COLO668 (cell line): ENCODE measurements at regions not wholly inside any gene's neighbourhood (a gene's known extent, or its start where the extent isn't known, plus 50 kb on each side); places are given as distances from the start of the nearest gene placed in this dataset.

Experiments used
- DNase-seq: peaks from one replicate; lab custom pipeline; 2025; ENCODE audit not compliant: unreplicated experiment; lab: John Stamatoyannopoulos, UW

- DNase-seq = no peak
Measured at GRCh38 chr1:22371408-22371807, 80.2 kb upstream of the ZBTB40 start.

- no peak for DNase-seq
Measured at GRCh38 chr1:22373252-22373651, 78.4 kb upstream of the ZBTB40 start.

GRCh38 chr1:22374001-22374400 lies 77.7 kb upstream of the ZBTB40 start:
- no peak for DNase-seq

- DNase-seq = no peak
Measured at GRCh38 chr1:22375601-22376000, 76.0 kb upstream of the ZBTB40 start.

- no peak for DNase-seq
Measured at GRCh38 chr1:22376001-22376400, 75.7 kb upstream of the ZBTB40 start.

- no peak for DNase-seq
Measured at GRCh38 chr1:22376546-22376945, 75.1 kb upstream of the ZBTB40 start.

GRCh38 chr1:22376976-22377375 lies 74.7 kb upstream of the ZBTB40 start:
- no peak for DNase-seq

GRCh38 chr1:22379566-22379965 lies 72.1 kb upstream of the ZBTB40 start:
- no peak for DNase-seq

- no peak for DNase-seq
Measured at GRCh38 chr1:22380024-22380785, 71.4 kb upstream of the ZBTB40 start.

GRCh38 chr1:22383526-22384294 lies 67.9 kb upstream of the ZBTB40 start:
- DNase-seq = no peak

GRCh38 chr1:22385537-22385936 lies 66.1 kb upstream of the ZBTB40 start:
- no peak for DNase-seq

GRCh38 chr1:22386774-22387173 lies 64.9 kb upstream of the ZBTB40 start:
- DNase-seq = no peak

- DNase-seq = no peak
Measured at GRCh38 chr1:22387919-22388580, 63.6 kb upstream of the ZBTB40 start.

GRCh38 chr1:22388671-22389450 lies 62.8 kb upstream of the ZBTB40 start:
- DNase-seq = no peak

- no peak for DNase-seq
Measured at GRCh38 chr1:22393587-22393986, 58.1 kb upstream of the ZBTB40 start.

GRCh38 chr1:22398656-22399420 lies 52.8 kb upstream of the ZBTB40 start:
- DNase-seq = no peak

GRCh38 chr1:22399421-22400091 lies 52.1 kb upstream of the ZBTB40 start:
- DNase-seq = no peak
